Stimulated activated naive B cell treated with anti-CD40 and anti-IgM and Interleukin-4, amounts not matched to agents 10 μg/mL and 1 μg/mL and 100 μg/mL, for 72 hours (primary cell): ENCODE measurements at regions not wholly inside any gene's neighbourhood (a gene's known extent, or its start where the extent isn't known, plus 50 kb on each side); places are given as distances from the start of the nearest gene placed in this dataset.
"Not testable (repeated sequence)": the region's sequence is repeated elsewhere in the genome, so short reads cannot be mapped to it uniquely, and the experiment has no call there.

ENCODE experiments used
- ATAC-seq, 2 donors: fragments of 150-1000 bp; cut with Tn5 transposase; replicated peaks; 2 replicates each; pipeline ENCODE4 v1.10.0; 2021; ENCODE audit warnings: moderate library complexity in 1 of 2
- DNase-seq: peaks from one replicate; pipeline ENCODE4 v3.0.0; 2021
- H3K27ac Mint-ChIP-seq: one replicate; pipeline ENCODE4 v1.8.0; 2022; ENCODE audit warnings: mild to moderate bottlenecking, mixed read lengths
- H3K27me3 Mint-ChIP-seq, 2 donors: one replicate each; pipeline ENCODE4 v1.8.0; 2022; ENCODE audit warnings: mixed read lengths in 2 of 2
- H3K36me3 Mint-ChIP-seq, 2 donors: one replicate each; pipeline ENCODE4 v1.8.0; 2022; ENCODE audit warnings: mixed read lengths in 2 of 2, mild to moderate bottlenecking in 1 of 2
- H3K4me1 Mint-ChIP-seq, 2 donors: one replicate each; pipeline ENCODE4 v1.8.0; 2022; ENCODE audit warnings: mixed read lengths in 2 of 2, mild to moderate bottlenecking in 1 of 2
- H3K4me3 Mint-ChIP-seq, 2 donors: one replicate each; pipeline ENCODE4 v1.8.0; 2022; ENCODE audit warnings: mild to moderate bottlenecking in 2 of 2, mixed read lengths in 2 of 2, moderate library complexity in 1 of 2
- H3K9me3 Mint-ChIP-seq, 2 donors: one replicate each; pipeline ENCODE4 v1.8.0; 2022; ENCODE audit warnings: mixed read lengths in 2 of 2, mild to moderate bottlenecking in 1 of 2

GRCh38 chr2:2456721-2457120, 125.6 kb upstream of the MYT1L start:
- H3K9me3 Mint-ChIP-seq, result no peaks in the 10 kb centered on the region
- no peaks in the 10 kb centered on the region for H3K4me1 Mint-ChIP-seq
- no peaks in the 10 kb centered on the region for H3K36me3 Mint-ChIP-seq
- no peaks in the 10 kb centered on the region for H3K27me3 Mint-ChIP-seq
- DNase-seq (no peak), ATAC-seq (no peak)
- no peak overlapping the region for H3K27ac Mint-ChIP-seq
- no peak overlapping the region for H3K4me3 Mint-ChIP-seq

GRCh38 chr2:2455151-2455550, 124.1 kb upstream of the MYT1L start:
- no peaks in the 10 kb centered on the region for H3K36me3 Mint-ChIP-seq
- H3K4me3 Mint-ChIP-seq, result no peak overlapping the region
- H3K9me3 Mint-ChIP-seq, result peaks cover 0 to 4% of the 10 kb centered on the region in 2 donors
- no peaks in the 10 kb centered on the region for H3K27me3 Mint-ChIP-seq
- ATAC-seq, result no peak
- no peaks in the 10 kb centered on the region for H3K4me1 Mint-ChIP-seq
- H3K27ac Mint-ChIP-seq, result no peak overlapping the region
- DNase-seq, result no peak

GRCh38 chr2:2452961-2453360, 121.9 kb upstream of the MYT1L start:
- Mint-ChIP-seq H3K27me3 (no peaks in the 10 kb centered on the region), H3K4me3 (no peak overlapping the region), H3K9me3 (peaks cover 1 to 4% of the 10 kb centered on the region in 2 donors), H3K4me1 (no peaks in the 10 kb centered on the region), H3K27ac (no peak overlapping the region), H3K36me3 (no peaks in the 10 kb centered on the region)
- ATAC-seq (no peak), DNase-seq (no peak)

- not testable (repeated sequence) for ATAC-seq, H3K9me3 Mint-ChIP-seq, H3K36me3 Mint-ChIP-seq, H3K27me3 Mint-ChIP-seq, H3K27ac Mint-ChIP-seq, H3K4me1 Mint-ChIP-seq, H3K4me3 Mint-ChIP-seq, DNase-seq
These were observed 120.2 kb upstream of the MYT1L start for GRCh38 chr2:2451275-2451674.

GRCh38 chr2:2448178-2448577, 117.1 kb upstream of the MYT1L start:
- no peaks in the 10 kb centered on the region for H3K36me3 Mint-ChIP-seq
- H3K27ac Mint-ChIP-seq, result no peak overlapping the region
- no peaks in the 10 kb centered on the region for H3K4me1 Mint-ChIP-seq
- no peaks in the 10 kb centered on the region for H3K27me3 Mint-ChIP-seq
- DNase-seq, result no peak
- H3K4me3 Mint-ChIP-seq, result no peak overlapping the region
- peaks cover 1 to 4% of the 10 kb centered on the region in 2 donors for H3K9me3 Mint-ChIP-seq
- ATAC-seq, result no peak

- Mint-ChIP-seq H3K4me1 (no peaks in the 10 kb centered on the region), H3K4me3 (no peak overlapping the region), H3K27ac (no peak overlapping the region), H3K27me3 (no peaks in the 10 kb centered on the region), H3K36me3 (no peaks in the 10 kb centered on the region), H3K9me3 (peaks cover 3 to 5% of the 10 kb centered on the region in 2 donors)
- DNase-seq (no peak), ATAC-seq (no peak)
These were observed 91.5 kb upstream of the MYT1L start for GRCh38 chr2:2422621-2423020.

GRCh38 chr2:2413525-2413924, 82.5 kb upstream of the MYT1L start:
- no peak overlapping the region for H3K4me3 Mint-ChIP-seq
- ATAC-seq (no peak), DNase-seq (no peak)
- H3K36me3 Mint-ChIP-seq, result no peaks in the 10 kb centered on the region
- H3K27me3 Mint-ChIP-seq, result no peaks in the 10 kb centered on the region
- H3K9me3 Mint-ChIP-seq, result peaks cover 3% of the 10 kb centered on the region in 2 donors
- H3K27ac Mint-ChIP-seq, result no peak overlapping the region
- no peaks in the 10 kb centered on the region for H3K4me1 Mint-ChIP-seq

- peaks cover 7 to 9% of the 10 kb centered on the region in 2 donors for H3K9me3 Mint-ChIP-seq
- DNase-seq (no peak), ATAC-seq (no peak)
- H3K27me3 Mint-ChIP-seq, result no peaks in the 10 kb centered on the region
- H3K4me1 Mint-ChIP-seq, result no peaks in the 10 kb centered on the region
- no peak overlapping the region for H3K4me3 Mint-ChIP-seq
- no peak overlapping the region for H3K27ac Mint-ChIP-seq
- H3K36me3 Mint-ChIP-seq, result no peaks in the 10 kb centered on the region
These were observed 79.9 kb upstream of the MYT1L start for GRCh38 chr2:2410987-2411386.

- no peak for ATAC-seq
These were observed 78.4 kb upstream of the MYT1L start for GRCh38 chr2:2409481-2409880.

GRCh38 chr2:2405780-2406179, 74.7 kb upstream of the MYT1L start:
- Mint-ChIP-seq H3K4me1 (no peaks in the 10 kb centered on the region), H3K36me3 (no peaks in the 10 kb centered on the region), H3K27ac (no peak overlapping the region), H3K9me3 (peaks cover 10 to 13% of the 10 kb centered on the region in 2 donors), H3K4me3 (no peak overlapping the region), H3K27me3 (no peaks in the 10 kb centered on the region)
- ATAC-seq (no peak), DNase-seq (no peak)

More at GRCh38 chr2:2409481-2409880, 78.4 kb upstream of the MYT1L start:
- H3K4me3 Mint-ChIP-seq, result no peak overlapping the region
- no peak for DNase-seq
- H3K27ac Mint-ChIP-seq, result no peak overlapping the region
- H3K27me3 Mint-ChIP-seq, result no peaks in the 10 kb centered on the region
- H3K9me3 Mint-ChIP-seq, result peaks cover 10 to 13% of the 10 kb centered on the region in 2 donors
- H3K36me3 Mint-ChIP-seq, result no peaks in the 10 kb centered on the region
- no peaks in the 10 kb centered on the region for H3K4me1 Mint-ChIP-seq

GRCh38 chr2:2400286-2401038, 69.4 kb upstream of the MYT1L start:
- Mint-ChIP-seq H3K4me3 (no peak overlapping the region), H3K27ac (no peak overlapping the region)
- ATAC-seq, result no peak

GRCh38 chr2:2399396-2399795, 68.3 kb upstream of the MYT1L start:
- no peak for DNase-seq
- Mint-ChIP-seq H3K4me3 (no peak overlapping the region), H3K4me1 (no peaks in the 10 kb centered on the region), H3K9me3 (peaks cover 1 to 12% of the 10 kb centered on the region in 2 donors), H3K36me3 (no peaks in the 10 kb centered on the region), H3K27me3 (no peaks in the 10 kb centered on the region), H3K27ac (no peak overlapping the region)
- no peak for ATAC-seq

More at GRCh38 chr2:2400286-2401038, 69.4 kb upstream of the MYT1L start:
- Mint-ChIP-seq H3K9me3 (peaks cover 4 to 7% of the 10 kb centered on the region in 2 donors), H3K4me1 (no peaks in the 10 kb centered on the region), H3K27me3 (no peaks in the 10 kb centered on the region), H3K36me3 (no peaks in the 10 kb centered on the region)
- DNase-seq, result no peak

GRCh38 chr2:2392332-2392731, 61.3 kb upstream of the MYT1L start:
- Mint-ChIP-seq H3K4me1 (no peaks in the 10 kb centered on the region), H3K9me3 (peaks cover 9 to 13% of the 10 kb centered on the region in 2 donors), H3K27me3 (no peaks in the 10 kb centered on the region), H3K4me3 (no peak overlapping the region), H3K27ac (no peak overlapping the region), H3K36me3 (no peaks in the 10 kb centered on the region)
- DNase-seq (no peak), ATAC-seq (no peak)

GRCh38 chr2:2389215-2389614, 58.1 kb upstream of the MYT1L start:
- DNase-seq (no peak), ATAC-seq (no peak)
- H3K9me3 Mint-ChIP-seq, result peaks cover 4 to 8% of the 10 kb centered on the region in 2 donors
- H3K27me3 Mint-ChIP-seq, result no peaks in the 10 kb centered on the region
- no peak overlapping the region for H3K4me3 Mint-ChIP-seq
- H3K4me1 Mint-ChIP-seq, result no peaks in the 10 kb centered on the region
- no peak overlapping the region for H3K27ac Mint-ChIP-seq
- no peaks in the 10 kb centered on the region for H3K36me3 Mint-ChIP-seq
